DOHH2 (cell line): ENCODE measurements at regions not wholly inside any gene's neighbourhood (a gene's known extent, or its start where the extent isn't known, plus 50 kb on each side); places are given as distances from the start of the nearest gene placed in this dataset.

Experiments
- CTCF ChIP-seq: fragments of 200-600 bp; sonication (generic); IDR thresholded peaks from one replicate; pipeline ENCODE4 v1.5.1; 2014; ENCODE audit warnings: antibody characterized with exemption, mild to moderate bottlenecking, low read depth, low read length; ENCODE audit not compliant: poor library complexity, severe bottlenecking
- EZH2phosphoT487 ChIP-seq: fragments of 200-600 bp; sonication (generic); IDR thresholded peaks from 2 replicates; pipeline ENCODE4 v1.6.1; 2017; ENCODE audit warnings: borderline replicate concordance, mild to moderate bottlenecking, antibody characterized with exemption, low read length, moderate library complexity, mixed read lengths

DNA sequence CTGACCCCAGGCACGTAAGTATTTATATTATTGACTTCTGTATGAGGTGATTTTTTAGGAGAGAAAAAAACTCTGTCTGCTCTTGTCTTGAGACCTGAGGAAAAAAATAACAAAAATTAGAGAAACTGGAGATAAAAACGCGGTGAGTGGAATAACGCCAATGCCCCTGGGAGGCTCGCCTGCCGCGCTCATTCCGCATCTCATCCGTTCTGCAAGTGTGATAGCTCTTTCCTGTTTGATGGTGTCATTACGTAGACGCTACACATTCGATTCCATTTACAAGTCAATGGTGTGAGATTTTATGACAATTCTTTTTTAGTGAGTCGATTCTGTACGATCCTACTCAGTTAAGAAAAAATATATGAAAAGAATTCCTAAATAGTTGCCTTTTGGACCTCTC is 194.3 kb upstream of the SMIM21 start:
- TF ChIP-seq CTCF (no peak), EZH2phosphoT487 (no peak)
